ENCODE measurements at regions not wholly inside any gene's neighbourhood (a gene's known extent, or its start where the extent isn't known, plus 50 kb on each side); places are given as distances from the start of the nearest gene placed in this dataset.
"Not testable (repeated sequence)": the region's sequence is repeated elsewhere in the genome, so short reads cannot be mapped to it uniquely, and the experiment has no call there.

GRCh38 chr17:52892334-52892733 is 733.8 kb upstream of the CA10 start:
- no peak for DNase-seq (ENCODE audit: low spot score)

GRCh38 chr17:52885882-52886281 is 727.4 kb upstream of the CA10 start:
- peak; percentile 77 for DNase-seq (ENCODE audit: low spot score)

- DNase-seq (ENCODE audit: low spot score) = not testable (repeated sequence)
Measured at GRCh38 chr17:52883907-52884491, 725.5 kb upstream of the CA10 start.

- not testable (repeated sequence) for DNase-seq (ENCODE audit: low spot score)
Measured at GRCh38 chr17:52846767-52847166, 688.3 kb upstream of the CA10 start.

- no peak for DNase-seq (ENCODE audit: low spot score)
Measured at GRCh38 chr17:52841971-52842370, 683.5 kb upstream of the CA10 start.

DNA sequence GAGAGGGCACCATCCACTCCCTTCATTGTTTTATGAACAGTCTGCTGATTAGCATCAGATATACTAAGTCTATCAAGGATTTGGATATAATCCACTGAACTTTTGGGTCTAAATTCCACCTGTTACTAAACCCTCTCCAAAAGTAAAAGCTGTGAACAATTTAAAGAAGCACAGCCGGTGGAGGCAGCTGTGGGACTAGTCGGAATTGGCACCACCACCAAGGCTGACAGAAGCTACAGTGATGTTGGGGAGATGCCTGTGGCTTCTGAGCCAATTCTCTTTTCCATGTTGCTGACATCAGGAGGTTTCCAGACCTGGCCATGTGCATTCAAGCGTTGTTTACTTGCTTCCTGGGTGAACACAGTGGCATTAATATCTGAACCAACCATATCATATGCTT is 679.0 kb upstream of the CA10 start:
- DNase-seq (ENCODE audit: low spot score) = no peak

DNA sequence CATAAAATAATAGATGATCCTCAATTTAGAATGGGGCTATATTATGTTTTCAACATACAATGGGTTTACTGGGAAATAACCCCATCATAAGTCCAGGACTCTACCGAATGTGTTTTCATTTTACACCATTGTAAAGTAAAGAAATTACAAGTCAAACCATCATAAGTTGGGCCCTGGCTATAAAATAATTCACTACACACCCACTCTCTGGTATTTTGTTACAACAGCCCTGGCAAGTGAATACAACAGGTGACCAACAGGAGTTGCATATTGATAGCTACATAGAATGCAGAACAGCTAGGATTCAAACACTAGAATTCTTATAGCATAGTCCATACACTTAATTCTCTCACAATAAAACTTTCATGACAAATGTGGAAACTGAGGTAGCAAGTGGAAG is 673.0 kb upstream of the CA10 start:
- DNase-seq (ENCODE audit: low spot score) = no peak

DNA sequence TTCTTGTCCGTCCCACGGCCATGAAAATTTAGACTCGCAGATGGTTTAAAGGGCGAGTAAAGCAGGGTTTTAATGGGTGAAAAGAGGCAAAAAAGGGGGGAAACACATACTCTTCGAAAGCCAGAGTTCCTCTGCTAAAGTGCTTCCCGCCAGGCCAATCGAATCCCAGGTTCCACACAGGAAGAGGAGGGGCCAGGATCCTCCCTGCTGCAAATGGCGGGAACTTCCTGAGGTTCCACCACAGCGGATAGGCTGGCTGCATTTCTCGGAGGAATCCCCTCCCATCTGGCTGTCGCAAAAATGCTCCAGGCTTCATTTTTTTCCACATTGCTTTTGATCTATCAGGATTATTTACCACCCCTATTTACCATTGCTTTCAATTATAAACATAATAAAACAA is 670.1 kb upstream of the CA10 start:
- DNase-seq (ENCODE audit: low spot score) = no peak

GRCh38 chr17:52827526-52827925 is 669.0 kb upstream of the CA10 start:
- DNase-seq (ENCODE audit: low spot score) = no peak

GRCh38 chr17:52824542-52824941 is 666.0 kb upstream of the CA10 start:
- no peak for DNase-seq (ENCODE audit: low spot score)

GRCh38 chr17:52823155-52823554 is 664.6 kb upstream of the CA10 start:
- DNase-seq (ENCODE audit: low spot score) = no peak

DNA sequence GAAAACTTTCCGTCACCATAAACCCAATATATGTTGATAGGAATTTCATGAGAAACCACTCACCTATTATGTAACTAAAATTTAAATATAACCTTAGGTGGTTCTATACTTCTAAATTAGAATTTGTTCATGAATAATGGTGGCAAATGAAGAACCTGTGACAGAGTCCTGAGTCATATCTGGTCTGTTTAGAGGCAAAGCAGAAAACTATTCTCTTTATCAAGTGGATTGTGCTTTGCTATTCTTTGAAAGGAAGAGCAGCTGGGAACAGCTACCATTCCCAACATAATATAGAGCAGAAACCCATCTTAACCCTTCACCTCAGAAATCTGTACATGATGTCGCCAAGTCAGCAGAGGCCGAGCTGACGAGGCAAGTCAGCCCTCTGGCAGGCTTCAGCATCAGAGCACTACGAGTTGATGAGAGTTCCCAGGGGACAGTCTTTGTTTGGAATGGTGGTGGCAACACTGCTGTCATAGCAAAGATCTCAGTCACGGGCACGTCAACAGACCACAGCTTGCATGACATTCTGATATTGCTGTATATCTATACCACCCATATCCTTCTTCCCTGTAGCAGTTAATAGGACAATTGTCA is 631.9 kb upstream of the CA10 start:
- no peak for DNase-seq (ENCODE audit: low spot score)

DNA sequence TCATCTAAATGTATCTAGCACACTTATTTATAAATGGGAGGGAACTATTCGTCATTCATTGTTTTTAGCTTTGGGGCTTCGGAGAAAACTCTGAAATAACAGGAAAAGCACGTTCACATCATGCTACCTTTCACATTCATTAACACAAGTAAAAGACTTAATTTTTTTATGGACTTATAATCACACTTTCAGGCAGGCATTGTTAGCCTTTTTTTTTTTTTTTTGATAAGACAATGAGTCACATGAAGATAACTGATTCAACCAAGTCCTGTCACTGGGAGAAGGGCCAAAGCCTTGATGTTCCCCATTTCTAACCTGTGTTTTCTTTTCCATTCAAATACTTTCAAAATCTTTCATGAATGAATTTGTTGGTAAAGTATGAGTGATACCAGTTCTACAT is 631.3 kb upstream of the CA10 start:
- DNase-seq (ENCODE audit: low spot score) = no peak

DNA sequence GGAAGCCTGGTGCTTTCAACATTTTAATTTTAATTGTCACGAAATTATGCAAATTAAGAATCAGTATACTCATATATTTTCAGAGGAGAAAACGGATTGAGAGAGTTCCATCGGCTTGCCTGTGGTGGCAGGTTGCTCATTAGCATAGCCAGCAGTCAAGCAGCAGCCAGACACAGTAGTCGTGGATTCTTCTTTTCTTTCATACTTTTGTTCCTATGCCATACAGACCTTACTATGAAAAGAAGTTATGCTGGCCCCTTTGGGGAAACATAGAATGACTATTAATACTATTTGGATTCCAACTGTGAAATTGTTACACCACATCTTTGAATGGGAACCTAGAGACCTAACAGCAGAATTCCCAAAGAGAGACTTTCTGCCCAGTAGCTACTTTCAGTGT is 617.7 kb upstream of the CA10 start:
- DNase-seq (ENCODE audit: low spot score) = no peak

- no peak for DNase-seq (ENCODE audit: low spot score)
Measured at GRCh38 chr17:52762794-52763167, 604.3 kb upstream of the CA10 start.

DNA sequence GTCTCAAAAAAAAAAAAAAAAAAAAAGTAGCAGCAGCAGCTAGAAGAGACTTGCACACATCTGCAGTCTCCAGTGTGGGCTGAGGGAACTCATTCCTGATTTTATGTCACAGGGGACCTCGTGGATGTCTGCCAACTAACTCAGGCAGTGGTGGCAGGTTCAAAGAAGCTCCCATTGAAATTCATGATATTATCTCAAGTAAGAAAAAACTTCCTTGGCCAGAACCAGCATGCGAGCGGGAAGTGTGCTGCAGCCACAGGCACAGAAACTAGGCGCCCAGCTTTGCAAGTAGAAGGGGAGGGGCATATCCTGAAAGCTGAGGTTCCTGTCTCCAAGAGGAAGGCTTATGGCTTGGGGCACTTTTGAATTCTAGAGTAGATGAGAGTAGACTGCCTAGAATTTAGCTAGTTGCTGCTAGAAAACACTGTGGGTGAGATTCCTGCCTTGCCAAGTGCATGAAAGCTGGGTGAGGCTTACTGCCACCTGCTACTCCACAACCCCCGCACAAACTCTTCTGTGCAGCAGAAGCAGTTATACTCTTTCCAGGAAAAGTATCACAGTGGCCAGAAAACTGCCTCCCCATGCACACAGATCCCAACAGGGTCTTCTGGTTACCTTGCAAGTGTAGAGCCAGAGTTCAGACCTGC is 603.8 kb upstream of the CA10 start:
- DNase-seq (ENCODE audit: low spot score) = no peak

GRCh38 chr17:52759864-52760263 is 601.4 kb upstream of the CA10 start:
- DNase-seq (ENCODE audit: low spot score) = no peak

DNA sequence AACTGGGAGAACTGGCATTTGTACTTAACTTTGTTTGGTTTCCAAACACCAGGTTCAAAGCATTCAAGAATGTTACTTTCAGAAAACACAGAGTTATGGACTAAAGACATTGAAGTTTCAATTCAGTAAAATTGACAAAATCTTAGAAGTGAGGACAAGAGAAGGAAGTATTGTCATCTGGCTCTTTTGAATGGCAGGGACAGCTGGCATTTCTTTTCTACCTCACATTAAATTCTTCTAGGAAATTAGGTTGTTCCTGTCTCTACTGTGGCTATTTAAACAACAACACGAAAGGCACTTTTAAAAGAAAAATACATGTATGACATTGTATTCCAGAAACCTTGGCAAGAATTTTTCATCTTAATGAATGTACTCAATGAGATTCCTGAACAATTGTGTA is 600.0 kb upstream of the CA10 start:
- DNase-seq (ENCODE audit: low spot score) = no peak

DNA sequence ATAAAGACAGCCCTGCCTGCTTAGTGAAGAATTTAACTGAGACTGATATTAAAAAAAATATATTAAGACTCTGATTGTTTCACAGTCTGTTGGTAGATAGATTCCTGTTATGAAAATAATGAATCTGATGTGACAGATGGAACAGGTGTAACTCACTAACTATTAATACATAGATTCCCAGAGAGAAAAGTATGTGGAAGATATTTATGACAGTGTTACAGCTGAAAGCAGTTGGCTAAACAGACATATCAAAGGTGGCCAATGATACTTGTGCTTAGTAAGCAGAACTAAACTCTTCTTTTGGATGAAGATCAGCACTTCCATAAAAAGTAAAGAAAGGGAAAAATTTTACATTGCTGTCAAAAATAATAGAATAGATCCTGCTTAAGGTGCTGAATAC is 598.2 kb upstream of the CA10 start:
- no peak for DNase-seq (ENCODE audit: low spot score)

DNA sequence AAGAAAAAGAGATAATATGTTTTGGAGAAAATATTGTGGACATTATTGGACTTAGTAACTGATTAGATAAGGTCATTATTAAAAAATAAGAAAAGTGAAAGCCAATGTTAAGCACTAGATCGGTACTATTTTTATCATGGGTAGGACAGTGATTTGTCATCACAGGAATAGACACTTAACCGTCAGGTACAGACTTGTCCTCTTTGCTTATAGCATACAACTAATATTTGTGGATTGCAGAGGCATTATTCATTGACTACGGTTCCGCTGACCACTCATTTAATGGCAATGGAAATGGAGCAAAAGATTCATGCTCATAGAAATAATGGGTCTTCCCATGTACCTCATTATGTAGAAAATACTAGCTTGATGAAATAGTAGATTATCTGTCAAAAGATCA is 596.3 kb upstream of the CA10 start:
- DNase-seq (ENCODE audit: low spot score) = no peak

- no peak for DNase-seq (ENCODE audit: low spot score)
Measured at GRCh38 chr17:52751051-52751450, 592.5 kb upstream of the CA10 start.

GRCh38 chr17:52744179-52744578 is 585.7 kb upstream of the CA10 start:
- no peak for DNase-seq (ENCODE audit: low spot score)

DNA sequence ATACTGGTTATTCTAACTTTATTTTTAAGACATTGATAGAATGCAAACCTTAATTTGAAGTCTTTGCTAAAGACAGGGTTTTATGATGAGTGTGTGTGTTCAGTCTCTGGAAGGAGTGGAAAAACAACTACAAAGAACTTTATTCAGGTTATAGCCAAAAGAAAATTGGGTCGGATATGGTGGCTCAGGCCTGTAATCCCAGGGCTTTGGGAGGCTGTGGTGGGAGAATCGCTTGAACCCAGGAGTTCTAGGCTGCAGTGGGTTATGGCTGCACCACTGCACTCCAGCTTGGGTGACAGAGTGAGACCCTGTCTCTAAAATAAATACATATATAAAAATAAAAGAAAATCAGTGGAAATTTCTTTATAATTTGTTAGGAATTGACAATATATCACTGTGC is 581.5 kb upstream of the CA10 start:
- no peak for DNase-seq (ENCODE audit: low spot score)

GRCh38 chr17:52738791-52739190 is 580.3 kb upstream of the CA10 start:
- DNase-seq (ENCODE audit: low spot score) = no peak

All from D341Med (cell line).